ENCODE measurements at regions not wholly inside any gene's neighbourhood (a gene's known extent, or its start where the extent isn't known, plus 50 kb on each side); places are given as distances from the start of the nearest gene placed in this dataset.

GRCh38 chr5:92492908-92493307, 1088.1 kb downstream of the NR2F1-AS1 start:
- TF ChIP-seq GATA2 (IDR thresholded peaks at IDR 0.05; ENCODE audit: low read depth, low read length): no peak
- no peak for TF ChIP-seq GATA3 (IDR thresholded peaks at IDR 0.05; ENCODE audit: low read depth, low read length)
